HEK293 (cell line): ENCODE measurements at regions not wholly inside any gene's neighbourhood (a gene's known extent, or its start where the extent isn't known, plus 50 kb on each side); places are given as distances from the start of the nearest gene placed in this dataset.

Source experiments
- CTCF ChIA-PET: fragments of 350-600 bp; formaldehyde crosslinking; extraction: SDS; loops from one replicate; lab custom pipeline; 2021; ENCODE audit warnings: antibody characterized with exemption; lab: Yijun Ruan, JAX
- POLR2A ChIA-PET: fragments of 300-600 bp; formaldehyde crosslinking; extraction: SDS; loops from one replicate; lab custom pipeline; 2020; ENCODE audit warnings: antibody characterized with exemption, inconsistent platforms; lab: Yijun Ruan, JAX
- H3K27ac ChIP-seq: fragments of 200-500 bp; sonication (Bioruptor generic); 2 replicates; pipeline ENCODE4 v1.5.1; 2014; ENCODE audit warnings: low read depth, low read length, control low read depth, inconsistent platforms; ENCODE audit errors: extremely low read depth
- H3K36me3 ChIP-seq, 2 experiments: fragments of 200-500 bp in 1 of 2; sonication (Bioruptor generic) in 1 of 2; 1 replicate in 1 of 2; 2 replicates in 1 of 2; pipeline ENCODE4 v1.5.1; 2014 to 2017; ENCODE audit warnings: inconsistent platforms in 2 of 2, low read length in 2 of 2; ENCODE audit not compliant: control insufficient read depth in 2 of 2, insufficient read depth in 1 of 2
- H3K4me1 ChIP-seq: fragments of 200-500 bp; sonication (Bioruptor generic); 2 replicates; pipeline ENCODE4 v1.5.1; 2014; ENCODE audit warnings: mild to moderate bottlenecking, low read length, inconsistent platforms; ENCODE audit not compliant: control insufficient read depth, insufficient read depth
- H3K4me3 ChIP-seq: 2 replicates; pipeline ENCODE4 v1.5.1; 2011; ENCODE audit warnings: low read depth, mild to moderate bottlenecking, control low read depth, low read length, moderate library complexity
- H3K9me3 ChIP-seq: fragments of 200-500 bp; sonication (Bioruptor generic); 2 replicates; pipeline ENCODE4 v1.5.1; 2014; ENCODE audit warnings: low read depth, low read length, inconsistent platforms; ENCODE audit not compliant: control insufficient read depth, insufficient read depth
- EGR2 ChIP-seq: fragments of 450-650 bp; formaldehyde crosslinking; IDR thresholded peaks from 2 replicates; pipeline ENCODE4 v1.5.1; 2016; ENCODE audit warnings: low read depth, missing biosample characterization, missing genetic modification characterization
- GLIS2 ChIP-seq: fragments of 450-650 bp; formaldehyde crosslinking; IDR thresholded peaks from 2 replicates; pipeline ENCODE4 v1.5.1; 2016; ENCODE audit warnings: missing biosample characterization, missing genetic modification characterization
- PRDM10 ChIP-seq: fragments of 450-650 bp; formaldehyde crosslinking; IDR thresholded peaks from 2 replicates; pipeline ENCODE4 v1.5.1; 2016; ENCODE audit warnings: missing biosample characterization, missing genetic modification characterization
- TCF7L2 ChIP-seq: IDR thresholded peaks from 2 replicates; pipeline ENCODE4 v1.6.1; 2011; ENCODE audit warnings: low read depth, mild to moderate bottlenecking, inconsistent platforms, low read length, moderate library complexity, borderline replicate concordance
- WT1 ChIP-seq: fragments of 450-650 bp; formaldehyde crosslinking; IDR thresholded peaks from 2 replicates; pipeline ENCODE4 v1.5.1; 2016; ENCODE audit warnings: missing biosample characterization, missing genetic modification characterization
- ZFHX2 ChIP-seq: fragments of 450-650 bp; formaldehyde crosslinking; conservative IDR thresholded peaks from 2 replicates; pipeline ENCODE4 v1.5.1; 2016; ENCODE audit warnings: missing biosample characterization, missing genetic modification characterization
- ZNF174 ChIP-seq: fragments of 450-650 bp; formaldehyde crosslinking; IDR thresholded peaks from 2 replicates; pipeline ENCODE4 v1.5.0; 2017; ENCODE audit warnings: missing biosample characterization, mild to moderate bottlenecking, missing genetic modification characterization
- ZNF2 ChIP-seq: fragments of 450-650 bp; formaldehyde crosslinking; IDR thresholded peaks from 2 replicates; pipeline ENCODE4 v1.5.1; 2016; ENCODE audit warnings: missing biosample characterization, missing genetic modification characterization
- ZNF366 ChIP-seq: fragments of 450-650 bp; formaldehyde crosslinking; conservative IDR thresholded peaks from 2 replicates; pipeline ENCODE4 v1.5.1; 2016; ENCODE audit warnings: missing biosample characterization, missing genetic modification characterization
- ZNF394 ChIP-seq: fragments of 450-650 bp; formaldehyde crosslinking; IDR thresholded peaks from 2 replicates; pipeline ENCODE4 v1.5.1; 2016; ENCODE audit warnings: missing biosample characterization, missing genetic modification characterization, mild to moderate bottlenecking, moderate library complexity, borderline replicate concordance
- ZNF426 ChIP-seq: fragments of 450-650 bp; formaldehyde crosslinking; IDR thresholded peaks from 2 replicates; pipeline ENCODE4 v1.5.1; 2017; ENCODE audit warnings: missing biosample characterization, missing genetic modification characterization, mild to moderate bottlenecking, inconsistent platforms, moderate library complexity
- ZNF529 ChIP-seq: fragments of 450-650 bp; formaldehyde crosslinking; IDR thresholded peaks from 2 replicates; pipeline ENCODE4 v1.5.1; 2017; ENCODE audit warnings: missing genetic modification characterization, missing biosample characterization; ENCODE audit not compliant: insufficient replicate concordance
- ZNF677 ChIP-seq: fragments of 450-650 bp; IDR thresholded peaks from 2 replicates; pipeline ENCODE4 v1.5.0; 2018; ENCODE audit warnings: missing biosample characterization, mild to moderate bottlenecking, missing genetic modification characterization, moderate library complexity
- ZNF701 ChIP-seq: fragments of 450-650 bp; formaldehyde crosslinking; IDR thresholded peaks from 2 replicates; pipeline ENCODE4 v1.5.1; 2016; ENCODE audit warnings: missing biosample characterization, missing genetic modification characterization
- TF ChIP-seq, protein P1 (sequence below): fragments of 450-650 bp; formaldehyde crosslinking; IDR thresholded peaks from 2 replicates; pipeline ENCODE4 v1.5.1; 2016; ENCODE audit warnings: missing biosample characterization, missing genetic modification characterization
- TF ChIP-seq, protein P2 (sequence below): fragments of 450-650 bp; formaldehyde crosslinking; IDR thresholded peaks from 2 replicates; pipeline ENCODE4 v1.5.1; 2016; ENCODE audit warnings: missing biosample characterization, missing genetic modification characterization

DNA sequence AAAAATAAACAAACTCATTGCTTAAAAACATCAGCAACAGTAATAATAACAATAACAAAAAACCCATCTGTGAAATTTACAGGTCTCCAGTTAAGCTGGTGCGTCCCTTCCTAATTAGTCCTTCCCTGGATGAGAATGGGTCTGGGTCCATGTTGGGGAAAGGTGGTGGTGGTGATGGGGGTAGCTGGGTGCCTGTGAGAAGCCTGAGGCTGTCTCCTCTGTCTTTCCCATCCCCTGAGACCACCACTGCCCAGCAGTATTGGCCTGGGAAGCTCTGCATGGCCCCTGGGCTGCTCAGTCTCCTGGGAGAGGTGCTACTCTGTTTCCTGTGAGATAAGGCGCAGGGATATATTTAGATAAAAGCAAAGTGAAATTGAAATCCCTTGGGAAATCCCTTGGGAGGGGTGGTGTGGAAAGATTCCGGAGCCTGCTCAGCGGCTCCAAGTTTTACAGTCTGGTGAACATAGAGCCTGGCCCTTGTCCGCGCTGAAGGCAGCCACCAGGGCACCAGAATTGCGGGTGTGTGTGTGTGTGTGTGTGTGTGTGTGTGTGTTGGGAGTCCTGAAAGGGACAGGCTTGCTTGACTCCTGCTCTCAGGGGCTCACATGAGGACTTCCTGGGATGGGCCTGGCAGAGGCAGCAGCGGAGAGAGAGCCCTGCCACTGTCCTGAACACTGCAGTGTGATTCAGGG lies 150.2 kb downstream of the FOXD2 start (continued):
- TF ChIP-seq, protein P1, sequence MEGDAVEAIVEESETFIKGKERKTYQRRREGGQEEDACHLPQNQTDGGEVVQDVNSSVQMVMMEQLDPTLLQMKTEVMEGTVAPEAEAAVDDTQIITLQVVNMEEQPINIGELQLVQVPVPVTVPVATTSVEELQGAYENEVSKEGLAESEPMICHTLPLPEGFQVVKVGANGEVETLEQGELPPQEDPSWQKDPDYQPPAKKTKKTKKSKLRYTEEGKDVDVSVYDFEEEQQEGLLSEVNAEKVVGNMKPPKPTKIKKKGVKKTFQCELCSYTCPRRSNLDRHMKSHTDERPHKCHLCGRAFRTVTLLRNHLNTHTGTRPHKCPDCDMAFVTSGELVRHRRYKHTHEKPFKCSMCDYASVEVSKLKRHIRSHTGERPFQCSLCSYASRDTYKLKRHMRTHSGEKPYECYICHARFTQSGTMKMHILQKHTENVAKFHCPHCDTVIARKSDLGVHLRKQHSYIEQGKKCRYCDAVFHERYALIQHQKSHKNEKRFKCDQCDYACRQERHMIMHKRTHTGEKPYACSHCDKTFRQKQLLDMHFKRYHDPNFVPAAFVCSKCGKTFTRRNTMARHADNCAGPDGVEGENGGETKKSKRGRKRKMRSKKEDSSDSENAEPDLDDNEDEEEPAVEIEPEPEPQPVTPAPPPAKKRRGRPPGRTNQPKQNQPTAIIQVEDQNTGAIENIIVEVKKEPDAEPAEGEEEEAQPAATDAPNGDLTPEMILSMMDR (tag by site-specific recombination) = peak; percentile 47; the same call in 1 of the 2 replicates
- TF ChIP-seq ZNF366 (tag by site-specific recombination) (peak; percentile 55), TCF7L2 (peak; percentile 83), ZNF394 (peak; percentile 57; the same call in 1 of the 2 replicates), ZFHX2 (tag by site-specific recombination) (peak; percentile 96), ZNF677 (tag by site-specific recombination) (no peak), WT1 (no peak), GLIS2 (peak; percentile 23; the same call in 1 of the 2 replicates), ZNF701 (tag by site-specific recombination) (no peak), ZNF2 (tag by site-specific recombination) (no peak; the same call in 1 of the 2 replicates), PRDM10 (tag by site-specific recombination) (peak; percentile 59)
- TF ChIP-seq, all 188 proteins: peak for 20

GRCh38 chr1:47590523-47591225 lies 152.8 kb downstream of the FOXD2 start:
- no peaks in the 10 kb centered on the region for H3K36me3 ChIP-seq
- ChIA-PET CTCF (interaction anchor here (0.6 to 1.5 kb wide), 3 partner anchors 8 to 120 kb away, joined by 4 read pairs; no protein-coding TSS in a partner anchor), POLR2A (no interaction called here)
- H3K9me3 ChIP-seq = no peaks in the 10 kb centered on the region
- H3K4me1 ChIP-seq = peaks cover 10% of the 10 kb centered on the region
- no peak overlapping the region for H3K27ac ChIP-seq
- TF ChIP-seq ZNF426 (tag by site-specific recombination) = no peak
- TF ChIP-seq EGR2 (tag by site-specific recombination) = peak; percentile 70; the same call in 1 of the 2 replicates
- no peak for TF ChIP-seq ZNF529 (tag by site-specific recombination)
- 0 out of 2 replicates have a peak, but pooled peaks have one; percentile 28 for TF ChIP-seq ZFHX2 (tag by site-specific recombination)
- TF ChIP-seq ZNF174 = no peak
- TF ChIP-seq, protein P2, sequence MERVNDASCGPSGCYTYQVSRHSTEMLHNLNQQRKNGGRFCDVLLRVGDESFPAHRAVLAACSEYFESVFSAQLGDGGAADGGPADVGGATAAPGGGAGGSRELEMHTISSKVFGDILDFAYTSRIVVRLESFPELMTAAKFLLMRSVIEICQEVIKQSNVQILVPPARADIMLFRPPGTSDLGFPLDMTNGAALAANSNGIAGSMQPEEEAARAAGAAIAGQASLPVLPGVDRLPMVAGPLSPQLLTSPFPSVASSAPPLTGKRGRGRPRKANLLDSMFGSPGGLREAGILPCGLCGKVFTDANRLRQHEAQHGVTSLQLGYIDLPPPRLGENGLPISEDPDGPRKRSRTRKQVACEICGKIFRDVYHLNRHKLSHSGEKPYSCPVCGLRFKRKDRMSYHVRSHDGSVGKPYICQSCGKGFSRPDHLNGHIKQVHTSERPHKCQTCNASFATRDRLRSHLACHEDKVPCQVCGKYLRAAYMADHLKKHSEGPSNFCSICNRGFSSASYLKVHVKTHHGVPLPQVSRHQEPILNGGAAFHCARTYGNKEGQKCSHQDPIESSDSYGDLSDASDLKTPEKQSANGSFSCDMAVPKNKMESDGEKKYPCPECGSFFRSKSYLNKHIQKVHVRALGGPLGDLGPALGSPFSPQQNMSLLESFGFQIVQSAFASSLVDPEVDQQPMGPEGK = no peak
- H3K4me3 ChIP-seq = no peak overlapping the region
